GM19240 (cell line): ENCODE measurements at regions not wholly inside any gene's neighbourhood (a gene's known extent, or its start where the extent isn't known, plus 50 kb on each side); places are given as distances from the start of the nearest gene placed in this dataset.
"Not testable (repeated sequence)": the region's sequence is repeated elsewhere in the genome, so short reads cannot be mapped to it uniquely, and the experiment has no call there.

Experiments
- DNase-seq: peaks from one replicate; pipeline ENCODE4 v3.0.0; 2011; ENCODE audit warnings: low spot score; ENCODE audit not compliant: insufficient read length

GRCh38 chr4:11876104-11876503 lies 447.4 kb upstream of the HS3ST1 start:
- no peak for DNase-seq

GRCh38 chr4:11869191-11869870 lies 440.6 kb upstream of the HS3ST1 start:
- DNase-seq, result no peak

- DNase-seq, result no peak
These were observed 437.7 kb upstream of the HS3ST1 start for GRCh38 chr4:11866391-11866790.

- no peak for DNase-seq
These were observed 432.3 kb upstream of the HS3ST1 start for GRCh38 chr4:11860996-11861395.

- no peak for DNase-seq
These were observed 429.2 kb upstream of the HS3ST1 start for GRCh38 chr4:11857881-11858280.

GRCh38 chr4:11847167-11847566 lies 418.5 kb upstream of the HS3ST1 start:
- DNase-seq, result no peak

- DNase-seq, result no peak
These were observed 415.2 kb upstream of the HS3ST1 start for GRCh38 chr4:11843927-11844326.

GRCh38 chr4:11843340-11843739 lies 414.6 kb upstream of the HS3ST1 start:
- no peak for DNase-seq

GRCh38 chr4:11842620-11843263 lies 414.0 kb upstream of the HS3ST1 start:
- no peak for DNase-seq

- DNase-seq, result no peak
These were observed 411.2 kb upstream of the HS3ST1 start for GRCh38 chr4:11839889-11840288.

GRCh38 chr4:11831739-11832138 lies 403.0 kb upstream of the HS3ST1 start:
- DNase-seq, result no peak

- no peak for DNase-seq
These were observed 395.9 kb upstream of the HS3ST1 start for GRCh38 chr4:11824566-11824965.

- no peak for DNase-seq
These were observed 393.2 kb upstream of the HS3ST1 start for GRCh38 chr4:11821772-11822430.

GRCh38 chr4:11817088-11817487 lies 388.4 kb upstream of the HS3ST1 start:
- no peak for DNase-seq

- no peak for DNase-seq
These were observed 386.1 kb upstream of the HS3ST1 start for GRCh38 chr4:11814758-11815157.

- no peak for DNase-seq
These were observed 385.3 kb upstream of the HS3ST1 start for GRCh38 chr4:11813951-11814446.

- DNase-seq, result not testable (repeated sequence)
These were observed 382.8 kb upstream of the HS3ST1 start for GRCh38 chr4:11811521-11811920.

GRCh38 chr4:11805842-11806241 lies 377.1 kb upstream of the HS3ST1 start:
- DNase-seq, result no peak

GRCh38 chr4:11801466-11802446 lies 373.1 kb upstream of the HS3ST1 start:
- no peak for DNase-seq

- DNase-seq, result no peak
These were observed 370.5 kb upstream of the HS3ST1 start for GRCh38 chr4:11799196-11799595.

- no peak for DNase-seq
These were observed 363.1 kb upstream of the HS3ST1 start for GRCh38 chr4:11791797-11792196.
